Transverse colon (tissue), 4 donors: ENCODE measurements at regions not wholly inside any gene's neighbourhood (a gene's known extent, or its start where the extent isn't known, plus 50 kb on each side); places are given as distances from the start of the nearest gene placed in this dataset.

ENCODE experiments used
- DNase-seq: peaks from one replicate; pipeline ENCODE4 v3.0.0-alpha.2; 2019
- H3K27ac ChIP-seq, 4 donors: fragments of 200-600 bp; sonication (generic); 2 replicates each; pipeline ENCODE4 v1.5.1; 2016 to 2018; ENCODE audit warnings: inconsistent platforms in 4 of 4
- H3K27me3 ChIP-seq: fragments of 200-600 bp; sonication (generic); 2 replicates; pipeline ENCODE4 v1.5.1; 2017; ENCODE audit warnings: inconsistent platforms
- H3K36me3 ChIP-seq, 4 donors: fragments of 200-600 bp; sonication (generic); 2 replicates each; pipeline ENCODE4 v1.5.1; 2017 to 2019; ENCODE audit warnings: inconsistent platforms in 4 of 4
- H3K4me1 ChIP-seq, 4 donors: fragments of 200-600 bp; sonication (generic); 2 replicates each; pipeline ENCODE4 v1.5.1; 2017 to 2020; ENCODE audit warnings: inconsistent platforms in 4 of 4
- H3K4me3 ChIP-seq, 4 donors: fragments of 200-600 bp; sonication (generic); 1 replicate in 1 of 4; 2 replicates in 3 of 4; pipeline versions ENCODE4 v1.5.1 to v1.6.1; 2017 to 2019; ENCODE audit warnings: inconsistent platforms in 4 of 4
- H3K9me3 ChIP-seq, 2 donors: fragments of 200-600 bp; sonication (generic); 2 replicates each; pipeline ENCODE4 v1.5.1; 2017 to 2019; ENCODE audit warnings: inconsistent platforms in 2 of 2
- CTCF ChIP-seq, 5 experiments: fragments of 200-600 bp in 3 of 5; fragments of 450-650 bp in 2 of 5; sonication (generic) in 3 of 5; IDR thresholded peaks; 1 replicate in 2 of 5; 2 replicates in 3 of 5; pipeline ENCODE4 v1.5.1; 2016 to 2017; ENCODE audit warnings: antibody characterized with exemption in 5 of 5, inconsistent platforms in 3 of 5, mild to moderate bottlenecking in 2 of 5, moderate library complexity in 1 of 5
- EP300 ChIP-seq: sonication (generic); formaldehyde crosslinking; IDR thresholded peaks from one replicate; pipeline ENCODE4 v1.6.1; 2017; ENCODE audit warnings: antibody characterized with exemption, low read depth
- POLR2A ChIP-seq: fragments of 450-650 bp; IDR thresholded peaks from one replicate; pipeline ENCODE4 v1.6.1; 2016; ENCODE audit warnings: antibody characterized with exemption, mild to moderate bottlenecking, moderate library complexity
- POLR2AphosphoS5 ChIP-seq, 3 donors: sonication (generic); formaldehyde crosslinking; IDR thresholded peaks; one replicate each; pipeline ENCODE4 v1.6.1; 2016; ENCODE audit warnings: antibody characterized with exemption in 3 of 3
- WGBS, 2 donors: methylation state at CpG; one replicate each; pipeline ENCODE4 v1.1.5; 2018; ENCODE audit warnings: low coverage in 1 of 2; 5-methylcytosine and 5-hydroxymethylcytosine counted together
- in situ Hi-C, 4 donors: fragments of 200-750 bp; cut with MboI; loops; one replicate each; pipeline versions ENCODE4 v1.15.0 to v1.15.1; 2017; ENCODE audit warnings: low sequenced_read_pairs in 3 of 4, low pct_ligation_motif_present in 1 of 4, low pct_unique_long_range_greater_than_20kb in 1 of 4
- intact Hi-C: fragments of 100-400 bp; cut with DNase I; formaldehyde crosslinking; loops from one replicate; pipeline ENCODE4 v1.15.1; 2023; ENCODE audit warnings: low total_unique reads
- small RNA-seq, 4 donors: library from RNA; depleted of rRNA; stranded (forward); fragments of <200 nt; gene quantifications; one replicate each; pipeline ENCODE3, GENCODE V24; 2016

GRCh38 chr11:8858808-8859207 lies 52.2 kb upstream of the AKIP1 start:
- intact Hi-C loops: no loop called here
- Histone ChIP-seq H3K27ac (no peak overlapping the region), H3K4me1 (peaks cover 0 to 4% (median 0%) of the 10 kb centered on the region in 4 donors), H3K9me3 (no peaks in the 10 kb centered on the region), H3K36me3 (no peaks in the 10 kb centered on the region), H3K27me3 (no peaks in the 10 kb centered on the region), H3K4me3 (no peak overlapping the region)
- WGBS, 2 donors: 83% methylated on average over 2 of the region's 2 CpGs; no CpG with 5 or more reads in 1 of the 2 donors
- no peak for DNase-seq
- TF ChIP-seq CTCF (IDR thresholded peaks at IDR 0.05) (no peak), EP300 (no peak), POLR2AphosphoS5 (IDR thresholded peaks at IDR 0.05) (no peak), POLR2A (no peak)
- in situ Hi-C loops: no loop called here

Small RNA genes lying in the stretch of these regions (small RNA-seq; reads per million reads assigned to genes)
- 0 reads per million in 4 donors for gene RNA5SP330
